HG03045 (cell line): ENCODE measurements at regions not wholly inside any gene's neighbourhood (a gene's known extent, or its start where the extent isn't known, plus 50 kb on each side); places are given as distances from the start of the nearest gene placed in this dataset.

ENCODE experiments used
- ATAC-seq: cut with Tn5 transposase; IDR thresholded peaks from one replicate; pipeline ENCODE4 v1.9.1; 2021; ENCODE audit warnings: mild to moderate bottlenecking, moderate library complexity; ENCODE audit not compliant: unreplicated experiment

- peak; percentile 37 for ATAC-seq
These were observed 57.6 kb upstream of the BOLA1 start for GRCh38 chr1:149841597-149842238.

DNA sequence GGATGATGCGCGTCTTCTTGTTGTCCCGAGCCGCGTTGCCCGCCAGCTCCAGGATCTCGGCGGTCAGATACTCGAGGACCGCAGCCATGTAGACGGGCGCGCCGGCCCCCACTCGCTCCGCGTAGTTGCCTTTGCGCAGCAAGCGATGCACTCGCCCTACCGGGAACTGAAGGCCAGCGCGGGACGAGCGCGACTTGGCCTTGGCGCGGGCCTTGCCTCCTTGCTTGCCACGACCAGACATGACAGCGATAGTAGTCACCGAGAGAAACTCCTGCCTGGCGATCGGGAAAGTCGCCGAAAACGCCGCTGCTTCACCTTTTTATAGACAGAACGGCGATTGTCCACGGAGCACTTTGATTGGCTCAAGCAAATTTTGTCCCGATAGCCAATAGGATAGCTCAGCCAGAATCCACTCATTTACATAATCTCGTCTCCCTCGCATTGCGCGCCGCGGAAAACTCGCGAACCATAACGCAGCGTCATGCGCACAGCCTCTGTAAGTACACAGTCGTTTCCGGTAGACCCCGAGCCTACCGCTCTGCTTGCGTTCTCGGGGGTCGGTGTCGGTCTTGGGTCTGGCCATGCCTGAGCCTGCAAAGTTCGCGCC lies 56.8 kb upstream of the BOLA1 start:
- peak; percentile 57 for ATAC-seq

- ATAC-seq = no peak
These were observed 55.8 kb upstream of the BOLA1 start for GRCh38 chr1:149843431-149844041.

DNA sequence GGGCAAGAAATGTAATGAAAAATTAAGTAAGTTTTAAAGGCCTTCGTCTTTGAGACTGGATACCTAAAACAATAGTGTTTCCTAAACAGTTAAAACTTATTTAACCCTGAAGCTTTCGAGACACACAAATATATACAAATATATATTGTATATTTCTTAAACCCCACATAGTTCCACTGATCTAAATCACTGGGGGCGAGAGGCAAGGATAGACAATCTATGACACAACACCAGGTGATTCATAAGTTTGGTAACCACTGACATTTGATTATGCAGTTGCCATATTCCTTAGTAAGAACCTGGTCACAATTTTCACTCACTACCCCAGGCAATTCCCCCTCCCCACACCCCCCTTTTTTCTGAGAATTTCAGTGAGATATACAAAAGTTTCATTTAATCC lies 55.3 kb upstream of the BOLA1 start:
- ATAC-seq = no peak

DNA sequence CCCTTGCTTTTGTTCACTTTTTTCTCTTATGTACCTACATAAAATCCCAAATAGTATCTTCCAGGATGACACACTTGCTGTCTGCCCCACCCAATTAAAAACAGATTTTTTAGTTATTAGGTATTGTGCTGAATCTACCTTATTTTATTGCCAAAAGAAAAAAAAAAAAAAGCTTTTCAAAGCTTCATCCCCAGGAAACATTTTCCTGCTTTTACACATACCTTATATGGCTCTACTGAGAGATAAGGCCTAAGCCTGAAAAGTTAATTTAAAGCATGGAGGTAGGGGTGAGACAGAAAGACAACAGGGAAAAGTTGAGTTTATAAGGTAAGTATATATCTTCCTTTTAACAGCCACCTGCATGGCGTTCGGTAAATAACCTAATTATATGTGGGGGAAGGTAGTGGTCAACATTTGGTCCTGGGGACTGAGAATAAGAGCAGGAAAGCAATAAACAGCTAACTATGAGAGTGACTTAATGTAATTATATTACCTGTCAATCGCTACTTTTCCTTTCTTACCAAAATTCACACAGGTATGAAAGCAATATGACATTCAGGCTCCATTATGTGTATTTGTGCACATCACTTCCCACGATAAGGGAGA lies 54.6 kb upstream of the BOLA1 start:
- ATAC-seq = no peak

- ATAC-seq = no peak
These were observed 54.0 kb upstream of the BOLA1 start for GRCh38 chr1:149845416-149845815.

- ATAC-seq = no peak
These were observed 53.3 kb upstream of the BOLA1 start for GRCh38 chr1:149846042-149846441.

GRCh38 chr1:149846593-149847466 lies 52.5 kb upstream of the BOLA1 start:
- ATAC-seq = no peak

DNA sequence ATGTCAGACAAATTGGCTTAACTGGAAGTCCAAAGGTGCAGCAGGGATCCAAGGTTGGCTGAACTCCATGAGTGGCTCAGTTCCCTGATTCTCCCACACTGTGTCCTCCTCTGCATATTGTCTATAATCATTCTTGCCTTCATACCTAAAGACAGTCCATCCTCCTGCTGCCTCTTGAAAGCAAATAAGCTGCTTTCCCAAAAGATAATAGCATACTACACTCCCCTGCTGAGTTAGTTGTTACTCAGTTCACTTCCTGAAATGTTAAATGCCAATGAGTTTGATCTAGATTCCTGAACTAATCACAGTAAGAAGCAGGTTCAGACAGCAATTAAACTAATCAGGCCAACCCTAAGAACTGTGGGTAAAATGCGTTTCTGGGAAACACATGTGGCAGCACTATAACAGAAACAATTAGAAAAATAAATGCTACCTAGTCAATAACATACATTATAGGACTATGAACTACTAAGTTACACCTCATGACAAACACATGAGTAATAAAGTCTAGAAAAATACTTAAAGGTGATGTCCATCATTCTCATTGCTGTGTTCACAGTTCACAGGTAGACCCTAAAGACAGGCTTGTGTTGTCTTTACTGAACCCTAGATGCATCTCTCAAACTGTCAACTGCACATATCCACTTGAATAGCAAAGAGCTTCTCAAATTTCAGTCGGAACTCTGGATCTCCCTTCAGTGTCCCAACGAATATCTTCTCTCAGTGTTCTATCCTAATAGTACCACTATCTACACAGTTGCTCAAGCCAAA lies 50.8 kb upstream of the BOLA1 start:
- ATAC-seq = no peak

DNA sequence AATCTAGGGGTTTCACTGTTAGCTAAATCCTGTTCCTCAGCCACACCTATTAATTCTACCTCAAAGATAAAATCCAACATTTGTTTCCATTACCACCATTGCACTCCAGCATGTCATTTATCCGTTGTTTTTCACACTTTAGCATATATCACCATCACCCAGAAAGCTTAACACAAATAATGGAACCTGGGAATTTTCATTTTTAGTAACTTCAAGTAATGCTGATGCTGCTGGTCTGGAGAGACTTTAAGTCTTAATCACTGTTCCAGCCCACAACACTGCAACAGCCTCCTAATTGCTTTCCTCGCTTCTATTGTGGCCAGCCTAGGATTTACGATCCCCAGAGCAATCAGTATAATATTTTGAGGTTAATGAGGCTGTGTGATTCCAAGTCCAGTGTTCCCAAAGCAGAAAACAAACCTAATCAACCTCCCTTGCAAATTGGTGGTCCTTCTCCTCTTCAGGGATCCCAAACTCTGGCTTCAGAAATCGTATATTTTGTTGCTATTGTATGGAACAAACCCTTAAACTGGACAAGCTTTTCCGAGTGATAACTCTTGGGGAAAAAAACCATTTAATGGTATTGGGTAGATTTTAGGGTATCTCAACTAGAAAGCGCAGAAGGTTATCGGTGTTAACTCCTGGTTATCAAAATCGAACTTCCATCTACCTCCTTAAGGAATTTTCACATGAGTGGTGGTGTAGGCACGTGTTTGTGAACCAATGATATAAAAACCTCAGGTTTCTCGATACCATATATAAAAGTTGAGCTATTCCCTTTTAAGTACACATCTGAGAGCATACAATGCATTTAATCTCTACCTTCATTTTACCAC lies 50.0 kb upstream of the BOLA1 start:
- no peak for ATAC-seq
